ENCODE measurements at regions not wholly inside any gene's neighbourhood (a gene's known extent, or its start where the extent isn't known, plus 50 kb on each side); places are given as distances from the start of the nearest gene placed in this dataset.

DNA sequence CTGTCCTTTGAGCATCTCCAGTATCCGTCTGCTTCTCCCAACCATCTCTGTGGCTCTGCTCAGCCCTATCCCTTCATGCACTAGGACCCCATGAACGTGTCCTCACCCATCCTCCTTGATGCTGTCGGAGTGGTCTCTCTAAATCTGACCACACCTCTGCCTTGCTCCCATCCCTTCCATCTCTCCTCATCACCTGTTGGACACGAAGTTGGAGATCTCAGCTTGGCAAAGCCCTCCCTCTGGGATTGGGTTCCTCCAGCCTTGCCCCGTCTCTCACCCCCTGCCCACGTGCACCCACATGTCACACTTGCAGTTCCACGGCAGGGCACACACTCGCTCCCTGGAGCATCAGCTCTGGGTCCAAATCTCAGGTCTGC is 135.7 kb downstream of the ACTL8 start:
- TF ChIP-seq, protein P1, sequence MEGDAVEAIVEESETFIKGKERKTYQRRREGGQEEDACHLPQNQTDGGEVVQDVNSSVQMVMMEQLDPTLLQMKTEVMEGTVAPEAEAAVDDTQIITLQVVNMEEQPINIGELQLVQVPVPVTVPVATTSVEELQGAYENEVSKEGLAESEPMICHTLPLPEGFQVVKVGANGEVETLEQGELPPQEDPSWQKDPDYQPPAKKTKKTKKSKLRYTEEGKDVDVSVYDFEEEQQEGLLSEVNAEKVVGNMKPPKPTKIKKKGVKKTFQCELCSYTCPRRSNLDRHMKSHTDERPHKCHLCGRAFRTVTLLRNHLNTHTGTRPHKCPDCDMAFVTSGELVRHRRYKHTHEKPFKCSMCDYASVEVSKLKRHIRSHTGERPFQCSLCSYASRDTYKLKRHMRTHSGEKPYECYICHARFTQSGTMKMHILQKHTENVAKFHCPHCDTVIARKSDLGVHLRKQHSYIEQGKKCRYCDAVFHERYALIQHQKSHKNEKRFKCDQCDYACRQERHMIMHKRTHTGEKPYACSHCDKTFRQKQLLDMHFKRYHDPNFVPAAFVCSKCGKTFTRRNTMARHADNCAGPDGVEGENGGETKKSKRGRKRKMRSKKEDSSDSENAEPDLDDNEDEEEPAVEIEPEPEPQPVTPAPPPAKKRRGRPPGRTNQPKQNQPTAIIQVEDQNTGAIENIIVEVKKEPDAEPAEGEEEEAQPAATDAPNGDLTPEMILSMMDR (conservative IDR thresholded peaks at IDR 0.05; ENCODE audit: low read depth, low read length), result no peak
- Histone ChIP-seq H3K27ac (no peak overlapping the region), H2AFZ (ENCODE audit: low read depth) (no peak overlapping the region), H3K9ac (no peak overlapping the region), H3K4me3 (IDR thresholded peaks at IDR 0.05; ENCODE audit: insufficient read depth, low read depth, low read length) (no peak overlapping the region), H3K27me3 (ENCODE audit: insufficient read depth, low read depth) (no peaks in the 10 kb centered on the region; the same call in 1 of the 2 replicates), H4K20me1 (ENCODE audit: insufficient read depth) (no peaks in the 10 kb centered on the region), H3K4me1 (ENCODE audit: low read depth, poor library complexity, severe bottlenecking) (no peaks in the 10 kb centered on the region), H3K36me3 (ENCODE audit: insufficient read depth) (no peaks in the 10 kb centered on the region), H3K4me2 (no peak overlapping the region), H3K79me2 (ENCODE audit: insufficient read depth, low read depth) (no peaks in the 10 kb centered on the region)

DNA sequence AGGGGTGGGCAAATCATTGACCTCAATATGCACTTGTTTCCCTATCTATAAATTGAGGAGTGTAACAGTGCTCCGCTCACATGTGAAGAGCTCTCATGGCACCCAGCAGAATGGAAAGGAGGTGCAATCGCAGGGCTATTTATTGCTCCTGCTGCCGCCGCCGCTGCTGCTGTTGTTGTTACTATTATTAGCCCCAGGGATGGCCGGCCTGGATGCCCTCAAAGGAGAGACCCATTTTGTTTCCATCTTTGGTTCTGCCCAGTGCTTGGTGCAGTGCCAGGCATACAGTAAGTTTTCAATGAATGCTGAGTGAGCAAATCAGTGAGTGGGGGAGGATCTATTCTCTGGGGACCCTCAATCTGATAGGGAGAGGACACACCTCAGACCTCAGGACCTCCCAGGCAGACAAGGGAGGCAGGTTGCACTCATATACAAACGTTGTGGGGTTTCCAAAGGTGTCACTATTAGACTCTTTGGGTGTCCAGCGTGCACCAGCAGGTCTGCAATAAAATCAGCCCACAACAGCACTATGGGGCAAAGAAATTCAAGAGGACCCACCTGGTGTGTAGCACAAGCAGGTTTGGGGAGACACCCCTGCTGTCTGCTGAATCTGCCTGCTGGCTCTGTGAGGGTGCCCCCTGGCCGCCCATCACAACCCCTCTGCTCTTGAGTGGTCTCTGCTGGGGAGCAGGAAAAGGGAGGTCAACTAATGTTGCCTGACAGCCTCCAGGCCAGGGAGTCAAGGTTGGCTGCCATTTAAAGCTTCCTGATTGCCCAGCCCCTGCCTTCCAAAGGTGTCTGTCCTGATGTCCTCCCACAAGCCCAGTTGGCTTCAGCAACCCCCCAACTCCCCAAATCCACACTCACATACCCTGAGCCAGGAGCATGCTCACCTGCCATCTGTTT is 136.3 kb downstream of the ACTL8 start:
- Histone ChIP-seq H3K36me3 (ENCODE audit: insufficient read depth) (no peaks in the 10 kb centered on the region), H3K4me1 (ENCODE audit: low read depth, poor library complexity, severe bottlenecking) (no peaks in the 10 kb centered on the region), H4K20me1 (ENCODE audit: insufficient read depth) (no peaks in the 10 kb centered on the region), H3K79me2 (ENCODE audit: insufficient read depth, low read depth) (no peaks in the 10 kb centered on the region), H3K27me3 (ENCODE audit: insufficient read depth, low read depth) (no peaks in the 10 kb centered on the region; the same call in 1 of the 2 replicates), H3K27ac (no peak overlapping the region), H2AFZ (ENCODE audit: low read depth) (no peak overlapping the region), H3K4me2 (no peak overlapping the region), H3K9ac (no peak overlapping the region), H3K4me3 (IDR thresholded peaks at IDR 0.05; ENCODE audit: insufficient read depth, low read depth, low read length) (no peak overlapping the region)
- TF ChIP-seq, protein P1 (conservative IDR thresholded peaks at IDR 0.05; ENCODE audit: low read depth, low read length), result no peak

DNA sequence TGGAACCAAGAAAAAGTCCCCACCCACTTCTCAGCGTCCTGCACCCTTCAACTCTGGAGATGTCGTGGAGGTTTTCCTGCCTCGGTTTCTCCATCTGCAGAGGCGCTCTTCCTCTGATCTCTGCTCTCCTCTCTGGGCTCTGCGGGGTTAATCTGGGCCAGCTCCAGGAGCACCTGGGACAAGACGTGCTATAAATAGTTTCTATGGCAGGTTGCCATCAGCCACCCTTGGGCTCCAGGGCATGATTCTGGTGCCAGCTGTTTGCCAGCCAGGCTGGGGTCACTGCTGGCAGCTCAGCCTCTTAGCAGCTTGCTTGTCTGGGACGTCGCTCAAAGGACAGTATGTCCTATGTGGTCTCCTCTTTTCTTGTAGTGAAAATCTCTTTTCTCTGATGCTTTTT is 137.1 kb downstream of the ACTL8 start:
- Histone ChIP-seq H3K4me3 (IDR thresholded peaks at IDR 0.05; ENCODE audit: insufficient read depth, low read depth, low read length) (no peak overlapping the region), H3K9ac (no peak overlapping the region), H3K79me2 (ENCODE audit: insufficient read depth, low read depth) (no peaks in the 10 kb centered on the region), H3K27ac (no peak overlapping the region), H4K20me1 (ENCODE audit: insufficient read depth) (no peaks in the 10 kb centered on the region), H2AFZ (ENCODE audit: low read depth) (no peak overlapping the region), H3K27me3 (ENCODE audit: insufficient read depth, low read depth) (no peaks in the 10 kb centered on the region; the same call in 1 of the 2 replicates), H3K4me1 (ENCODE audit: low read depth, poor library complexity, severe bottlenecking) (no peaks in the 10 kb centered on the region), H3K36me3 (ENCODE audit: insufficient read depth) (no peaks in the 10 kb centered on the region), H3K4me2 (no peak overlapping the region)
- TF ChIP-seq, protein P1 (conservative IDR thresholded peaks at IDR 0.05; ENCODE audit: low read depth, low read length), result no peak

DNA sequence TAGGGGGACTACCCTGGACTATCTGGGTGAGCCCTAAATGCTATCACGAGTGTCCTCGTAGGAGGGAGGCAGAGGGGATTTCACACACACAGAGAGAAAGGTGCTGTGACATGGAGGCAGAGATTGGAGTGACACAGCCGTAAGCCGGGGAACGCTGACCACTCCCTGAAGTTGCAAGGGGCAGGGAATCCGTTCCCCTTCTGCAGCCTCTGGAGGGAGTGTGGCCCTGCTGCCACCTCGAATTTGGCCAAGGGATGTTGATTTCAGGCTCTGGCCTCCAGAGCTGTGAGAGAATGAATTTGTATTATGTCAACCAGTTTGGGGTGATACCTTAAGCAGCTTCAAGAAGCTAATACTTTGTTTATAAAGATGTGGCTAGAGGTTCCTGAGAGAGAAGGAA is 137.7 kb downstream of the ACTL8 start:
- Histone ChIP-seq H3K27ac (no peak overlapping the region), H3K4me1 (ENCODE audit: low read depth, poor library complexity, severe bottlenecking) (no peaks in the 10 kb centered on the region)

More for the DNA sequence above, 137.7 kb downstream of the ACTL8 start:
- Histone ChIP-seq H2AFZ (ENCODE audit: low read depth) (no peak overlapping the region), H3K27me3 (ENCODE audit: insufficient read depth, low read depth) (no peaks in the 10 kb centered on the region; the same call in 1 of the 2 replicates), H3K79me2 (ENCODE audit: insufficient read depth, low read depth) (no peaks in the 10 kb centered on the region), H3K9ac (no peak overlapping the region), H3K36me3 (ENCODE audit: insufficient read depth) (no peaks in the 10 kb centered on the region), H3K4me2 (no peak overlapping the region), H4K20me1 (ENCODE audit: insufficient read depth) (no peaks in the 10 kb centered on the region), H3K4me3 (IDR thresholded peaks at IDR 0.05; ENCODE audit: insufficient read depth, low read depth, low read length) (no peak overlapping the region)
- TF ChIP-seq, protein P1 (conservative IDR thresholded peaks at IDR 0.05; ENCODE audit: low read depth, low read length), result no peak
